ENCODE measurements at regions not wholly inside any gene's neighbourhood (a gene's known extent, or its start where the extent isn't known, plus 50 kb on each side); places are given as distances from the start of the nearest gene placed in this dataset.

GRCh38 chr9:3677541-3677940, 151.7 kb upstream of the RFX3 start:
- no peak for TF ChIP-seq CTCF (IDR thresholded peaks at IDR 0.05; ENCODE audit: low read depth, low read length)
- no peak for DNase-seq (ENCODE audit: extremely low read depth, low read depth)

- no peak for DNase-seq (ENCODE audit: extremely low read depth, low read depth)
- no peak for TF ChIP-seq CTCF (IDR thresholded peaks at IDR 0.05; ENCODE audit: low read depth, low read length)
These were observed 151.0 kb upstream of the RFX3 start for GRCh38 chr9:3676766-3677165.

- TF ChIP-seq CTCF (IDR thresholded peaks at IDR 0.05; ENCODE audit: low read depth, low read length) = no peak
These were observed 150.1 kb upstream of the RFX3 start for GRCh38 chr9:3675946-3676345.

GRCh38 chr9:3674561-3674960, 148.8 kb upstream of the RFX3 start:
- DNase-seq (ENCODE audit: extremely low read depth, low read depth) = no peak
- TF ChIP-seq CTCF (IDR thresholded peaks at IDR 0.05; ENCODE audit: low read depth, low read length) = no peak

More at GRCh38 chr9:3675946-3676345, 150.1 kb upstream of the RFX3 start:
- no peak for DNase-seq (ENCODE audit: extremely low read depth, low read depth)

GRCh38 chr9:3672399-3672798, 146.6 kb upstream of the RFX3 start:
- no peak for TF ChIP-seq CTCF (IDR thresholded peaks at IDR 0.05; ENCODE audit: low read depth, low read length)
- no peak for DNase-seq (ENCODE audit: extremely low read depth, low read depth)

GRCh38 chr9:3664044-3664443, 138.2 kb upstream of the RFX3 start:
- no peak for TF ChIP-seq CTCF (IDR thresholded peaks at IDR 0.05; ENCODE audit: low read depth, low read length)
- no peak for DNase-seq (ENCODE audit: extremely low read depth, low read depth)

- TF ChIP-seq CTCF (IDR thresholded peaks at IDR 0.05; ENCODE audit: low read depth, low read length) = no peak
These were observed 136.9 kb upstream of the RFX3 start for GRCh38 chr9:3662671-3663070.

More at GRCh38 chr9:3662671-3663070, 136.9 kb upstream of the RFX3 start:
- DNase-seq (ENCODE audit: extremely low read depth, low read depth) = no peak

All from AG09319 (cell line).